A673 (cell line): ENCODE measurements at regions not wholly inside any gene's neighbourhood (a gene's known extent, or its start where the extent isn't known, plus 50 kb on each side); places are given as distances from the start of the nearest gene placed in this dataset.

Experiments
- BruUV-seq: library from RNA; stranded (reverse); fragments of 400-500 nt; replicated peaks from 2 replicates; lab custom pipeline; 2021; lab: Mats Ljungman, UMichigan
- CTCF ChIA-PET: fragments of 300-600 bp; sonication (Branson Sonifier 250); formaldehyde crosslinking; loops from one replicate; lab custom pipeline; 2022; ENCODE audit warnings: antibody characterized with exemption; lab: Charles Lee
- POLR2A ChIA-PET: fragments of 300-600 bp; sonication (Branson Sonifier 250); formaldehyde crosslinking; loops from one replicate; lab custom pipeline; 2022; ENCODE audit warnings: antibody characterized with exemption; ENCODE audit not compliant: low non-redundant PET; lab: Charles Lee
- DNase-seq: peaks from one replicate; pipeline ENCODE4 v3.0.0-alpha.2; 2015; ENCODE audit warnings: low spot score
- H3K27ac ChIP-seq: fragments of 200-600 bp; sonication (generic); 2 replicates; pipeline ENCODE4 v1.5.1; 2016; ENCODE audit warnings: mixed run types, low read depth, mild to moderate bottlenecking, mixed read lengths, antibody characterized with exemption, low read length; ENCODE audit not compliant: poor library complexity, severe bottlenecking
- H3K27me3 ChIP-seq: fragments of 200-600 bp; sonication (generic); replicated peaks from 2 replicates; pipeline ENCODE4 v1.6.1; 2017; ENCODE audit warnings: mixed run types, low read depth, mild to moderate bottlenecking, mixed read lengths, antibody characterized with exemption, low read length; ENCODE audit not compliant: insufficient read depth, poor library complexity
- H3K36me3 ChIP-seq: fragments of 200-600 bp; sonication (generic); 2 replicates; pipeline ENCODE4 v1.6.1; 2016; ENCODE audit warnings: mixed run types, mild to moderate bottlenecking, mixed read lengths, antibody characterized with exemption, low read length; ENCODE audit not compliant: insufficient read depth, poor library complexity, severe bottlenecking
- H3K4me1 ChIP-seq: fragments of 200-600 bp; sonication (generic); 2 replicates; pipeline ENCODE4 v1.6.1; 2017; ENCODE audit warnings: mixed run types, mild to moderate bottlenecking, mixed read lengths, antibody characterized with exemption, low read length; ENCODE audit not compliant: insufficient read depth, poor library complexity, severe bottlenecking
- H3K4me3 ChIP-seq: fragments of 200-600 bp; sonication (generic); 2 replicates; pipeline ENCODE4 v1.5.1; 2016; ENCODE audit warnings: low read depth, mixed run types, mild to moderate bottlenecking, mixed read lengths, low read length; ENCODE audit not compliant: poor library complexity, severe bottlenecking
- H3K9me3 ChIP-seq: fragments of 200-600 bp; sonication (generic); 2 replicates; pipeline ENCODE4 v1.6.1; 2016; ENCODE audit warnings: mixed run types, low read depth, mild to moderate bottlenecking, mixed read lengths, antibody characterized with exemption, low read length; ENCODE audit not compliant: poor library complexity, severe bottlenecking
- CTCF ChIP-seq: fragments of 300-800, 200-600 bp; sonication (generic); conservative IDR thresholded peaks from 2 replicates; pipeline ENCODE4 v1.5.1; 2017; ENCODE audit warnings: low read depth, mild to moderate bottlenecking, antibody characterized with exemption, low read length, moderate library complexity, mixed read lengths
- EZH2 ChIP-seq: fragments of 200-600 bp; sonication (generic); IDR thresholded peaks from 2 replicates; pipeline ENCODE4 v1.6.1; 2017; ENCODE audit warnings: borderline replicate concordance, low read depth, mild to moderate bottlenecking, mixed read lengths, antibody characterized with exemption, low read length; ENCODE audit not compliant: poor library complexity, severe bottlenecking
- intact Hi-C: fragments of 100-400 bp; cut with micrococcal nuclease; formaldehyde crosslinking; loops from one replicate; pipeline ENCODE4 v1.10.0; 2022; ENCODE audit not compliant: unreplicated experiment

- no peak for DNase-seq
- CTCF ChIA-PET, result no interaction called here
- H3K9me3 ChIP-seq, result peaks cover 7% of the 10 kb centered on the region
- no peak overlapping the region for H3K4me3 ChIP-seq
- intact Hi-C loops, result no loop called here
- no peaks in the 10 kb centered on the region for H3K27me3 ChIP-seq
- BruUV-seq, result no TSS peak
- H3K27ac ChIP-seq, result no peak overlapping the region
- POLR2A ChIA-PET, result no interaction called here
- no peaks in the 10 kb centered on the region for H3K36me3 ChIP-seq
- TF ChIP-seq EZH2 (no peak), CTCF (no peak)
- no peaks in the 10 kb centered on the region for H3K4me1 ChIP-seq
Observed at GRCh38 chr18:66937546-66937945, 333.7 kb upstream of the CDH19 start.

- DNase-seq, result no peak
- intact Hi-C loops, result no loop called here
- ChIA-PET POLR2A (no interaction called here), CTCF (no interaction called here)
- H3K4me3 ChIP-seq, result no peak overlapping the region
- H3K4me1 ChIP-seq, result no peaks in the 10 kb centered on the region
- H3K27me3 ChIP-seq, result no peaks in the 10 kb centered on the region
- BruUV-seq, result no TSS peak
- TF ChIP-seq EZH2 (no peak), CTCF (no peak)
- no peaks in the 10 kb centered on the region for H3K9me3 ChIP-seq
- no peaks in the 10 kb centered on the region for H3K36me3 ChIP-seq
- no peak overlapping the region for H3K27ac ChIP-seq
Observed at GRCh38 chr18:66931010-66931409, 327.1 kb upstream of the CDH19 start.

- no peaks in the 10 kb centered on the region for H3K27me3 ChIP-seq
- TF ChIP-seq CTCF (no peak), EZH2 (no peak)
- no peak overlapping the region for H3K4me3 ChIP-seq
- CTCF ChIA-PET, result no interaction called here
- H3K9me3 ChIP-seq, result no peaks in the 10 kb centered on the region
- BruUV-seq, result no TSS peak
- intact Hi-C loops, result no loop called here
- no peaks in the 10 kb centered on the region for H3K36me3 ChIP-seq
- no peaks in the 10 kb centered on the region for H3K4me1 ChIP-seq
- no peak for DNase-seq
- POLR2A ChIA-PET, result no interaction called here
- no peak overlapping the region for H3K27ac ChIP-seq
Observed at GRCh38 chr18:66916834-66917233, 312.9 kb upstream of the CDH19 start.
